ENCODE measurements at regions not wholly inside any gene's neighbourhood (a gene's known extent, or its start where the extent isn't known, plus 50 kb on each side); places are given as distances from the start of the nearest gene placed in this dataset.
"Not testable (repeated sequence)": the region's sequence is repeated elsewhere in the genome, so short reads cannot be mapped to it uniquely, and the experiment has no call there.

DNA sequence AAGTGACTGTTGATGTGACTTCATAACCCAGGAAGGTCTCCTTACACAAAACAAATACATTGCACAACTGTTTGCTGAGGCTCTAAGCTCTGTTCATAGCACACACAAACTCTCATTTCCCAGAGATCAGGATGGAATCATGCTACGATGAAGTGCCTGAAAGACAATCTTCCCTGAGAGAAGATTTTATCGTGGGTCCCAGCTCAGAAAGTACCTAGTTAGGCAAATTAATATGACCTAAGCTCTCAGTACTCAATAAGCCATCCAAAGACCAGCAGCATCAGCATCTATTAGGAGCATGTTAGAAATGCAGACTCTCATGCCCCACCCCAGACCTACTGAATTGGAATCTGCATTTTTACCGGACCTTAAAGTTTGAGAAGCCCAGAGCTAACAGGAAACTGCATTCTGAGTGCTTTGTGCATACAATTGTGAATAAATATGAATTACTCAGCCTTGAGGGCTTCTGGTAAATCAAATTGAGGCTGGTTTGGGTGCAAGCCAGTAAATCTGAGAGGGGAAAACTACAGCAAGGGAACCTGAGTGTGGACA is 161.5 kb upstream of the C2CD4B start:
- H3K4me3 ChIP-seq (ENCODE audit: low read length): no peak overlapping the region
- H3K36me3 ChIP-seq (ENCODE audit: insufficient read depth, low read depth, low read length): no peaks in the 10 kb centered on the region
- H3K9me3 ChIP-seq (ENCODE audit: insufficient read depth, low read depth, low read length): no peaks in the 10 kb centered on the region
- H3K27me3 ChIP-seq (ENCODE audit: insufficient read depth, low read length): no peaks in the 10 kb centered on the region
- H3K4me1 ChIP-seq (ENCODE audit: insufficient read depth, low read length): no peaks in the 10 kb centered on the region
- no peak overlapping the region for H3K27ac ChIP-seq (ENCODE audit: low read length)
- H3K9ac ChIP-seq (ENCODE audit: low read depth, low read length): no peak overlapping the region

GRCh38 chr15:62327406-62327805 is 162.3 kb upstream of the C2CD4B start:
- H3K9me3 ChIP-seq (ENCODE audit: insufficient read depth, low read depth, low read length): no peaks in the 10 kb centered on the region
- H3K27me3 ChIP-seq (ENCODE audit: insufficient read depth, low read length): no peaks in the 10 kb centered on the region
- H3K36me3 ChIP-seq (ENCODE audit: insufficient read depth, low read depth, low read length): no peaks in the 10 kb centered on the region
- no peak overlapping the region for H3K4me3 ChIP-seq (ENCODE audit: low read length)
- H3K9ac ChIP-seq (ENCODE audit: low read depth, low read length): no peak overlapping the region
- H3K27ac ChIP-seq (ENCODE audit: low read length): no peak overlapping the region
- H3K4me1 ChIP-seq (ENCODE audit: insufficient read depth, low read length): no peaks in the 10 kb centered on the region

- not testable (repeated sequence) for H3K27me3 ChIP-seq (ENCODE audit: insufficient read depth, low read length); H3K4me1 ChIP-seq (ENCODE audit: insufficient read depth, low read length)
These were observed 167.4 kb upstream of the C2CD4B start for GRCh38 chr15:62332472-62332871.

GRCh38 chr15:62334536-62334935 is 169.5 kb upstream of the C2CD4B start:
- Histone ChIP-seq H3K9ac (ENCODE audit: low read depth, low read length) (no peak overlapping the region), H3K4me3 (ENCODE audit: low read length) (no peak overlapping the region), H3K9me3 (ENCODE audit: insufficient read depth, low read depth, low read length) (no peaks in the 10 kb centered on the region; the same call in 1 of the 2 replicates), H3K4me1 (ENCODE audit: insufficient read depth, low read length) (no peaks in the 10 kb centered on the region; the same call in 1 of the 2 replicates), H3K27me3 (ENCODE audit: insufficient read depth, low read length) (no peaks in the 10 kb centered on the region), H3K27ac (ENCODE audit: low read length) (no peak overlapping the region), H3K36me3 (ENCODE audit: insufficient read depth, low read depth, low read length) (no peaks in the 10 kb centered on the region)

More at GRCh38 chr15:62332472-62332871, 167.4 kb upstream of the C2CD4B start:
- not testable (repeated sequence) for H3K36me3 ChIP-seq (ENCODE audit: insufficient read depth, low read depth, low read length); H3K9ac ChIP-seq (ENCODE audit: low read depth, low read length); H3K27ac ChIP-seq (ENCODE audit: low read length); H3K4me3 ChIP-seq (ENCODE audit: low read length); H3K9me3 ChIP-seq (ENCODE audit: insufficient read depth, low read depth, low read length)

GRCh38 chr15:62337934-62338333 is 172.8 kb upstream of the C2CD4B start:
- no peaks in the 10 kb centered on the region; the same call in 1 of the 2 replicates for H3K4me1 ChIP-seq (ENCODE audit: insufficient read depth, low read length)
- no peak overlapping the region for H3K9ac ChIP-seq (ENCODE audit: low read depth, low read length)
- H3K27me3 ChIP-seq (ENCODE audit: insufficient read depth, low read length): no peaks in the 10 kb centered on the region
- no peak overlapping the region for H3K4me3 ChIP-seq (ENCODE audit: low read length)
- H3K27ac ChIP-seq (ENCODE audit: low read length): no peak overlapping the region
- H3K36me3 ChIP-seq (ENCODE audit: insufficient read depth, low read depth, low read length): no peaks in the 10 kb centered on the region
- no peaks in the 10 kb centered on the region; the same call in 1 of the 2 replicates for H3K9me3 ChIP-seq (ENCODE audit: insufficient read depth, low read depth, low read length)

GRCh38 chr15:62338497-62338896 is 173.4 kb upstream of the C2CD4B start:
- Histone ChIP-seq H3K9ac (ENCODE audit: low read depth, low read length) (no peak overlapping the region), H3K36me3 (ENCODE audit: insufficient read depth, low read depth, low read length) (no peaks in the 10 kb centered on the region), H3K27me3 (ENCODE audit: insufficient read depth, low read length) (no peaks in the 10 kb centered on the region), H3K4me1 (ENCODE audit: insufficient read depth, low read length) (no peaks in the 10 kb centered on the region; the same call in 1 of the 2 replicates), H3K9me3 (ENCODE audit: insufficient read depth, low read depth, low read length) (no peaks in the 10 kb centered on the region; the same call in 1 of the 2 replicates), H3K4me3 (ENCODE audit: low read length) (no peak overlapping the region), H3K27ac (ENCODE audit: low read length) (no peak overlapping the region)

DNA sequence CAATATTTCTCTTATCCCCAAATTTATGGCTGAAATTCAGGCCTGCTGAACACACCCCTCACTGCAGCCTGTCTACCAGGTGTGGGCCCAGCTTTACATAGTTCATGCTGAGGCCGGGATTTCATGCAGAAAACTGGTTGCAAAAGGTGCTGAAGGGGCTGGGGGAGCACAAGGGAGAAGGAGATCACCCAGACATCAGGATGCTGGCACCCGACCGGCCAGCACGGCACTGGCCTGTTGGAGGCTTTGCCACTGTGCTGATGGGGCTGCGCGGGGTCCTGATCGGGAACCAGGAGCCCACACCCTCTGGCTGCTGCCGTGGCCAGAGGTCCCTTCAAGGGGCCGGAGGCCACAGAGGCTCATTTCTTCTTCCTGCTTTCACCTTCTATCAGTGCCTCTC is 177.9 kb upstream of the C2CD4B start:
- H3K9me3 ChIP-seq (ENCODE audit: insufficient read depth, low read depth, low read length): no peaks in the 10 kb centered on the region
- no peak overlapping the region for H3K9ac ChIP-seq (ENCODE audit: low read depth, low read length)
- H3K27ac ChIP-seq (ENCODE audit: low read length): no peak overlapping the region
- H3K4me1 ChIP-seq (ENCODE audit: insufficient read depth, low read length): no peaks in the 10 kb centered on the region; the same call in 1 of the 2 replicates
- H3K27me3 ChIP-seq (ENCODE audit: insufficient read depth, low read length): no peaks in the 10 kb centered on the region
- H3K4me3 ChIP-seq (ENCODE audit: low read length): no peak overlapping the region
- no peaks in the 10 kb centered on the region for H3K36me3 ChIP-seq (ENCODE audit: insufficient read depth, low read depth, low read length)

DNA sequence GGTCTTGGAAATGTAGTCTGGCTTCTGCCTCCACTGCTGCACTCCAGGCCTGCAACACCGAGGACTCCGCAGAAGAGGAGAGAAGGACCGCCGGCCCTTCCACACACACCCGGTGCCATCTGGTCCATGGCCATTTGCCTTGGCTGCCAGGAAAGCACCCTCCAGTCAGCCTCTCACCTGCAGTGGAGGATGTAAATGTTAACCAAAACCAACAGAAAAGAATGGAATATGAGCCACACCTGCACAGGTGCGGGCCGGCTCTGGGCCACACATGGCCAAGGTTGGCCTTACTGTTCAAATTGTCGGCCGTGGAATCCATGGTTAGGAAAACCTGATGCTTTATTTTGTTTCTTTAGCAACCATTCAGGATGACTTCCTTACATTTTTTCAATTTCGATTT is 178.3 kb upstream of the C2CD4B start:
- Histone ChIP-seq H3K4me1 (ENCODE audit: insufficient read depth, low read length) (no peaks in the 10 kb centered on the region; the same call in 1 of the 2 replicates), H3K36me3 (ENCODE audit: insufficient read depth, low read depth, low read length) (no peaks in the 10 kb centered on the region), H3K9ac (ENCODE audit: low read depth, low read length) (no peak overlapping the region), H3K27ac (ENCODE audit: low read length) (no peak overlapping the region), H3K9me3 (ENCODE audit: insufficient read depth, low read depth, low read length) (no peaks in the 10 kb centered on the region), H3K4me3 (ENCODE audit: low read length) (no peak overlapping the region), H3K27me3 (ENCODE audit: insufficient read depth, low read length) (no peaks in the 10 kb centered on the region)

DNA sequence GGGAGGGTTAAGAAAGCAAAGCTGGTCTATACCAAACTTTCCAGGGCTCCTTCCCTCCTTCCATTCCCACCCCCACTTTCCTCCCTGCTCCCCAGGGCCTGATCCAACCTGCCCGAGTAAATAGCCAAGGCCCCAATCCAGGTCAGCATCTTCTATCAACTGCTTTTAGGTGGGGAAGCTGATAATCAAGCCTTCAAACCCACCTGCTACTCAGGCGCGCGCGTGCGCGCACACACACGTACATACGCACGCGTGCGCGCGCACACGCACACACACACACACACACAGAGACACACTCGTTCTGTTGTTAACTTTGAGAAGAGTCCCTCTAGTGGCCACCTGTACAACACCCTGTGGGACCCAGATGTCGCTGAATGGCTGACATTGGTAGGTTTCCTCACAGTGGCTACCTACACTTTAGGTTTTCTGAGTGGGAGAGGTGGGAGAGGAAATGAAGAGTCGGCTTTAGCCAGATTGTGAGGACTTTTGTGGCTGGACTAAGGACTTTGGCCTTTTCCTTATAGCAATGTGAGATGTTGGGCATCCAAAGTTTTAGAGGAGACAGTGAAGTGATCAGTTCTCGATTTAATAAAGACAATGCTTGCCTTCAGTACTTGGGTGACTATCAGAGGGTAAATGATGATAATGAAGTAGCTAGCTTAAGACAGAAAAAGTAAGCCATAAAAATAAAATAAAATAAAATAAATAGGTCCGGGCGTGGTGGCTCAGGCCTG is 179.9 kb upstream of the C2CD4B start:
- Histone ChIP-seq H3K9ac (ENCODE audit: low read depth, low read length) (peak overlapping the region; percentile 25; the same call in 1 of the 2 replicates), H3K27ac (ENCODE audit: low read length) (no peak overlapping the region), H3K36me3 (ENCODE audit: insufficient read depth, low read depth, low read length) (no peaks in the 10 kb centered on the region), H3K9me3 (ENCODE audit: insufficient read depth, low read depth, low read length) (no peaks in the 10 kb centered on the region), H3K4me3 (ENCODE audit: low read length) (peak overlapping the region; percentile 47), H3K4me1 (ENCODE audit: insufficient read depth, low read length) (no peaks in the 10 kb centered on the region), H3K27me3 (ENCODE audit: insufficient read depth, low read length) (no peaks in the 10 kb centered on the region)

DNA sequence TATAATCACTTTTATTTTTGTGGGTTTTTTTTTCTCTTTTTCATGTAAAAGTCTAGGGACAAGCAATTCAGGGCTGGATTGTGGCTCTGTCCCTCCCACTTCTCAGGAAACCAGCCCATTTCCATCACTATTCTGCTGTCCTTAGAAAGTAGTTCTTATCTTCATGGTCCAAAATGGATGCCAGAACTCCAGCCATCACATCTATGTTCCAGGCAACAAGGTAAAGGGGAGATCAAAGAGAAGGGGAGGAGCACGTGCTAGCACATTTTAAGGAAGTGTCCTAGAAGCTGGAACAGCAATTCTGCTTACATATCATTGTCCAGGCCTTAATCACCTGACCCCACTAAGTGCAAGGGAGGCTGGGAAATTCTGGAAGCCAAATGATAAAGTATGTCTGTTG is 181.1 kb upstream of the C2CD4B start:
- no peak overlapping the region for H3K9ac ChIP-seq (ENCODE audit: low read depth, low read length)
- no peak overlapping the region for H3K27ac ChIP-seq (ENCODE audit: low read length)
- H3K9me3 ChIP-seq (ENCODE audit: insufficient read depth, low read depth, low read length): no peaks in the 10 kb centered on the region
- H3K4me1 ChIP-seq (ENCODE audit: insufficient read depth, low read length): no peaks in the 10 kb centered on the region
- no peak overlapping the region for H3K4me3 ChIP-seq (ENCODE audit: low read length)
- no peaks in the 10 kb centered on the region for H3K36me3 ChIP-seq (ENCODE audit: insufficient read depth, low read depth, low read length)
- no peaks in the 10 kb centered on the region for H3K27me3 ChIP-seq (ENCODE audit: insufficient read depth, low read length)

DNA sequence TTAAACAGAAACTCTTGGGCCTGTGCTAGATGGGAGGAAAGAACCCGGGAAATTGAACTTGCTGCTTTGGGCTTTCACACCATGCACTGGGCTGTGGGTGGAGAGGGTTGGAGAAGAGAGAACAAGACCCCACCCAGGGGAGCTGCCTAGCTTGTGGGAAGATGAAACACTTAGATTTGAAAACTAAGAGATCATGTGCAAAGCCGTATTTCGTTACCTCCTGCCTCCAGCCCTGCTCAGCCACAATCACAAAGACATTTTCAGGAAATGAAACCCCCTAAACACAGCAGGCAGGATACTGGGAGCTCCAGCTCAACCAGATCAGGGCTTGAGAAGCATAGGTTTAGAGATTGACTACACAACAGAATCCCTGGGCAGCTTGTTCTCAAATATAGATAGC is 183.0 kb upstream of the C2CD4B start:
- H3K4me1 ChIP-seq (ENCODE audit: insufficient read depth, low read length): no peaks in the 10 kb centered on the region
- no peaks in the 10 kb centered on the region for H3K27me3 ChIP-seq (ENCODE audit: insufficient read depth, low read length)
- no peaks in the 10 kb centered on the region for H3K9me3 ChIP-seq (ENCODE audit: insufficient read depth, low read depth, low read length)
- no peak overlapping the region for H3K4me3 ChIP-seq (ENCODE audit: low read length)
- H3K27ac ChIP-seq (ENCODE audit: low read length): no peak overlapping the region
- no peak overlapping the region for H3K9ac ChIP-seq (ENCODE audit: low read depth, low read length)
- no peaks in the 10 kb centered on the region for H3K36me3 ChIP-seq (ENCODE audit: insufficient read depth, low read depth, low read length)

GRCh38 chr15:62348623-62349022 is 183.5 kb upstream of the C2CD4B start:
- Histone ChIP-seq H3K9me3 (ENCODE audit: insufficient read depth, low read depth, low read length) (no peaks in the 10 kb centered on the region), H3K27ac (ENCODE audit: low read length) (no peak overlapping the region), H3K36me3 (ENCODE audit: insufficient read depth, low read depth, low read length) (no peaks in the 10 kb centered on the region), H3K4me3 (ENCODE audit: low read length) (no peak overlapping the region), H3K4me1 (ENCODE audit: insufficient read depth, low read length) (no peaks in the 10 kb centered on the region), H3K9ac (ENCODE audit: low read depth, low read length) (no peak overlapping the region), H3K27me3 (ENCODE audit: insufficient read depth, low read length) (no peaks in the 10 kb centered on the region)

Data from iPS-20b (cell line).